Activated CD4-positive, CD25-positive, alpha-beta regulatory T cell treated with anti-CD3 and anti-CD28 coated beads, Interleukin-2, amount 50 U/mL, for 16 hours (primary cell): ENCODE measurements at regions not wholly inside any gene's neighbourhood (a gene's known extent, or its start where the extent isn't known, plus 50 kb on each side); places are given as distances from the start of the nearest gene placed in this dataset.

Source experiments
- DNase-seq: peaks from one replicate; pipeline ENCODE4 v3.0.0-alpha.2; 2020; ENCODE audit warnings: low read depth, low spot score

DNA sequence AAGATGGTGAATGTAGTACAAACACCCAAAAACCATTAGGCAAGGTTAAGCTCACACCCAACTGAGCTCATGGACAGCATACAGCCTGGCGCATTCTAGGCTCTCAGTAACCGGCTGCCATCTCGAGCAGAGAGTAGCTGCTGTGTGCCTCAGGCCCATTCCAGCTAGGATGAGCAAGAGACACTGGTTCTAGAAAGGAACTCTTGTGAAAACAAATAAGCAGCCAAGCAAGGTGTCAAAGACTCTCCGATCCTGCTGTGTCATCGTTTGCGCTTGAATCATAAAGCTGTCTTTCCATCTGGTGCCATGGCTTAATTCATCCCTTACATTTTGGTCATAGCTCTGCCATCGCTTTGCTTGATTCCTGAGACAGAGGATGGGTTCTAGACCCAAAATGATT lies 135.4 kb upstream of the MSX2 start:
- no peak for DNase-seq

DNA sequence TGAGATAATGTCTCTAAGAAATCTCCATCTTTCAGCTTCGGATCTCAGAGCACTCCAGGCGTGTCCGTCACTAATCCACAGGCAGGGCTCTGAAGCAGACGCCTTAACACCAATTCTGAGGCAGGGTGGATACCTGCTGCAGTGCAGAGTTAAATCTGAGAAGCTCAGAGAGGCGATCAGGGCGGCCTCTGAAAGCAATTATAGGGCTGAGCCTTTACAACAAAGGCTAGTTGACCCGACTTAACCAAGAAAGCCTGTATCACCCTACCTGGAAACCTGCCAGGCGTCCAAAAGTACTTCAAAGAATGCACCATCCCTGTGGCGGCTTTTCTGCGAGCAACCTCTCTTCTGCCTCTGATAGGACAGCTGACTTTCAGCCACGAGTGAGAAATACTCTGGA lies 134.8 kb upstream of the MSX2 start:
- no peak for DNase-seq

DNA sequence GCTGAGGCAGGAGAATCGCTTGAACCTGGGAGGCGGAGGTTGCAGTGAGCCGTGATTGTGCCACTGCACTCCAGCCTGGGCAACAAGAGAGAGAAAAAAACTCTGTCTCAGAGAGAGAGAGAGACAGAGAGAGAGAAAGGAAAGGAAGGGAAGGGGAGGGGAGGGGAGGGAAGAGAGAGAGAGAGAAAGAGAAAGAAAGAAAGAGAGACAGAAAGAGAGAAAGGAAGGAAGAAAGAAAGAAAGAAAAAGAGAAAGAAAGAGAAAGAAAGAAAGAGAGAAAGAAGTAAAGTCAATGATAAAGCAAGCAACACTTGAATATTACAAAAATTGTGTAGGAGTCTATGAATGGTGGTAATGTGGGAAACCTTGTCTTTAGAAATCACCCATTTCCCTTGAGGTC lies 133.6 kb upstream of the MSX2 start:
- no peak for DNase-seq

DNA sequence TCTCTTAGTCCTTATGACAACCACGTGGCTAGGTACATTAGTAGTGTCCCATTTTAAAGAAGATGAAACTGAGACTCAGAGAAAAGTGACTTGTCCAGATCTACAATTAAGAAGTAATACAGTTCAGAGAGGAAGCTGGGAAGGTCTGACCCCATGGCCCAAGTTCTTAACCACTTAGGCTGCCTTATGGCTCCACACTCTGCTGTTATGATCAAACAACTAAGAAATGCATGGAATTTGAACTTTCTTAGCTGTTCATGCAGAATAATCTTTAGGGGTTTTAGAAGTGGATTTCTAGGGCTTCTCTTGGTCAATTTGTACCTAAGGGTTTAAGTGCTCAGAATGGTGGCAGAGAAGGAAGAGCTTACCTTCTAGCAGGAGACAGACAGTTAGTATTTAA lies 128.0 kb upstream of the MSX2 start:
- DNase-seq: no peak

DNA sequence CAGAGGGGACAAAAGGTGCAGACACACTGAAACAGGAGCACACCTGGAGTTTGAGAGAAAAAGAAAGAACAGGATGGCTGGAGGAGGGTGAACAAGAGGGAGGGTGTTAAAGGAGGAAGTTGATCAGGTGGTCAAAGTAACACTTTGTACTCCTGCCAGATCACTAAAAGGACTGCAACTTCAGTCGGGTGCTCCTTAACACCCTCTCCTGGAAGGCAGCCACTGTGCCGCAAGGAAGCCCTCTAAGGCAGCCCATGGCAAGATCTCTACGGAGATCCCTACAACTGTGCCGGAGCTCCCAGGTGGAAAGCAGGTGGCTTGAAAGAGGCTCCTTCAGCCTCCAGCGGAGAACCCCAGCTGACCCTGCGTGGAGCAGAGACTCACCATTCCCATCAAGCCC lies 124.4 kb upstream of the MSX2 start:
- no peak for DNase-seq

DNA sequence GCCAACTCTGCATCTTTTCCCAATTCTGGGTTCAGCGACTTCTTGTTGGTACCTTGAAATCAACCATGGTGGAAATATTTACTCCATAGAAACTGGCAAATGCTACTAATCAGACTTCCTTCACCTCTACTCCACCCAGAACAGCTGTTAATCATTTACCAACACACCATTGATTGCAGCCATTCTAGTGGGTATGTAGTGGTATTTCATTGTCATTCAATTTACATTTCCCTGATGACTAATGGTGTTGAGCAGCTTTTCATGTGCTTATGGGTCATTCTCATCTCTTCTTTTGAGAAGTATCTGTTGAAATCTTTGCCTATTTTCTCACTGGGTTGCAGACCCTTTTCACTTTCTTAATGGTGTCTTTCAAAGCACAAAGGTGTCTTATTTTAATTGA lies 122.4 kb upstream of the MSX2 start:
- no peak for DNase-seq

DNA sequence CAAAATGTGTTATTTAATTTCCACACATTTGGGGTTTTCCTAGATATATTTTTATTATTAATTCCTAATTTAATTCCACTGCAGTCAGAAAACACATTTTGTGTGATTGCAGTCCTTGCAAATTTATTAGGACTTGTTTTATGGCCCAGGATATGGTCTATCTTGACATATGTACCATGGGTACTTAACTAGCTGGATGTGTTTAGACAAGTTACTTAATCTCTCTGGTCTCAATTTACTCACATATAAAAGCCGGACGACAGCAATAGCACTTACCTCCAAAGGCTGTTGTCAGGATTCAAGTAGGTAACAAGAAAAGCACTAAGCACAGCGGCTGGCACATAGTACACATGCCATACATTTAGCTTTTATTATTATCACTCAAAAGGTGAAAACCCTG lies 118.2 kb upstream of the MSX2 start:
- no peak for DNase-seq

DNA sequence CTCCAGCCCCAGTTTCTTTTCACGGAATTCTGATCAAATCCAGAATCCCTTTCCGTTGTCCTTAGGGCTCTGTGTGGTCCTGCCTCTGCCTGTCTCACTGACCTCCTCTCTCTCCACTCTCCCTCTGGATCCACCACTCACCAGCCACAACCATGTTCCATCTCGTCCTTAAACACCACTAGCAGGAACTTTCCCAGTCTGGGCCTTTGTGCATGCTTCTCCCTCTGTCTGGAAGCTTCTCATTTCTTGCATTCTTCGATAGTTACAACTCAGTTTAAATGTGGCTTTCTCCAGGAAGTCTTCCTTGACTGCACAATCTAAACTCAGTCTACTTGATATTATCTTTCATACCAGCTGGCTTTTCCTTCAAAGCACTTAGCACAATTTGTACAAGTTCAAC lies 117.7 kb upstream of the MSX2 start:
- DNase-seq: no peak

DNA sequence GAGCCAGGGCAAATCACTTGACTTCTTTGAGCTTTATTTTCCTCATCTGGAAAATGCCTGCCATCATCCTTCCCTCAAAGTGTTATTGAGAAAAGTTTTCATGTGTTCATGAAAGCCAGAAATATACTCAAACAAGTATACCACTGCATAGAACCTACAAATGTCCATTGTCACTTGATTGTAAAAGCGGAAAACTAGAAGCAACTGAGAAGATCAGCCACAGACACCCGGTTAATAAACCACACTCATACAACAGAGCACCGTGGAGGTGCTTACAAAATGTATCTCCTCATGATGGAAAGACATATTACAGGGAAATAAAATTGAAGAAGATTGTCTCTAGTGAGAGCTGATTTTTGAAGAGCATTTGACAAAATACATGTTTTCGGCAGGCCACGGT lies 117.2 kb upstream of the MSX2 start:
- no peak for DNase-seq

DNA sequence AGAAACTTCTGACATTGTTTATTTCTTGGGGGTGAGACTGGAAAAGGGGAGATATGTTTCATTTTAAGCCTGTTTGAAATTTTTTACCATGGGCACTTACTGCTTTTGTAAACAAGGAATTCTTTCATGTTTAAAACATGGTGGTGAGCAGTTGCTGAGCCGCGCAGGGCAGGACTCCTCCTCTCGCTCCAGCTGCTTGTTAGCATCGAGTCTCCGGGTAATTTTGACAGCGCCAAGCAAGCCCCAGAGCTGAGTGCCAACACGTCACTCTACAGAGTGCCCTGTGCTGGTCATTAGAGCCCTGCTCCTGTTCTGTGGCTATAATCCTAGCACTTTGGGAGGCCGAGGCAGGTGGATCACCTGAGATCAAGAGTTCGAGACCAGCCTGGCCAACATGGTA lies 116.5 kb upstream of the MSX2 start:
- DNase-seq: no peak

DNA sequence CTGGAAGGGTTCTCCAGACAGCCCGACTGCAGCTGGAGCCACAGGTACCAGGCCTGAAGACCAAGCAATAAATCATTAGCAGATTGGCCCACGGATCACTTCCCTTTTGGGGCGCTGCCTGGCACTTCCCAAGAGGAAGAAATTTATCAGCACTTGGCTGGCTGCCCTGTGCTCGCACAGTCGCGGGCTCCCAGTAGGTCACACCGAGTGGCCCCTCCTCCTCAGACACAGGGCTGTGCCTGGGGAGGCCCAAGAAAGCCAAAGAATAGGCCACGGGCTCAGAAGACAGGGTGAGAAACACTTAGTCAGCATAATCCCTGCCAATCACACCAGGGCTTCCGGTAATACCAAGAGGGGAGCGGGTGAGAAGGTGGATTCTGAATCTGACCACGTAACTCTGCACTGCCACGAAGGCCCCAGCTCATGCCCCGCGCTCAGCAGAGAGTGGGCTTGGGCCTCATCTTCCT lies 115.7 kb upstream of the MSX2 start:
- no peak for DNase-seq

DNA sequence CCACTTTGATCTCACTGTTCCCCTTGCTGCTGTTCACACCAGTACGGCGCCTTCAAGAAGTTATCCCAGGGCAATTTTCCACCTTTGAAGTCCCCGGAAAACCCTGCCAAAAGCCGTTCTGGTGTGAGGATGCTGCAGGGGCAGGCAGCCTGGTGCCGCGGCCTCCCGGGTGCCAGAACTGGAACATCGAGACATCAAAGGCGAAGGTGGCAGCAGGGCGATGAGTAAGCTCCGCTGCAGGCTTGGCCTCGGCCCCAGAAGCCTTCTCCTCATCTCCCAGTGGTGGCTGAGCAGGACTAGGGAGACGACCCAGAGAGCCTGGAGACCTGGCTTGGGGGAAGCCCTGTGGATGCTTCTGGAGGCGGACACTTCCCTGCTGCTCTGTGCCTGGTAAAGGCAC lies 115.3 kb upstream of the MSX2 start:
- no peak for DNase-seq

DNA sequence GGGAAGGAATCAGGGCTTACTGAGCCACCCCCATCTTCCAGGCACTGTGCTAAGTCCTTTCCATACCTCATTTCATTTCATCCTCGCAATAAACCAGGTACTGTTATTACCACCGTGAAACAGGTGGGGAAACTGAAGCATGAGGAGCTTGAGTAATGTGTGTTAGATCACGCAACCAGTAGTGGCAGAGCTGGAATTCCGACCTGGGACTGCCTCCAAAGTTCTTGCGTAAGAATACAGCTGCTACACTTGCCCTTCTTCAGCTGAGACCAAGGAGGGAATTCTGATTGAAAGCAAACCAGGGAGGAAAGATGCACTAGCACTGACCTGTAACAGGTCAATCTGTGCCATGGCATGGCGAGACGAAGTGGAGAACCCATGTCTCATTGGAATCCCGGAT lies 113.4 kb upstream of the MSX2 start:
- DNase-seq: no peak

DNA sequence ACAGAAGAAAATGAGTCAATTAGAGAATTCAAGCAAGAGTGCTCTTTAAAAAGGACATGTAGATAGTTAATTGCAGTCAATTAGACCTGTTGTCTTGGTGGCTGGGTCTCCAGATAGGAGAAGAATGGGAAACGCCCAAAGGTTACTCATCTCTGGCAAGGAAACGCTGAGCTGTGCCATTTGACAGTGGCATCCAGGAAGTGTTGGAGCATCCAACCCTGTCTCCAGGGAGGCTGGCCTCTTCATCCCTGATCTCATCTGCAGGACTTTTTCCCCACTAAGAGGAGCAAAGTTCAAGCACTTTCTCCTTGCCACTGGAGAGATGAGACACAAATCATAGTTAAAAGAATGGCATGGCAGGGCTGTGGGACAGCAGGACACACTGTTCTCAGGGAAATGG lies 111.7 kb upstream of the MSX2 start:
- no peak for DNase-seq

DNA sequence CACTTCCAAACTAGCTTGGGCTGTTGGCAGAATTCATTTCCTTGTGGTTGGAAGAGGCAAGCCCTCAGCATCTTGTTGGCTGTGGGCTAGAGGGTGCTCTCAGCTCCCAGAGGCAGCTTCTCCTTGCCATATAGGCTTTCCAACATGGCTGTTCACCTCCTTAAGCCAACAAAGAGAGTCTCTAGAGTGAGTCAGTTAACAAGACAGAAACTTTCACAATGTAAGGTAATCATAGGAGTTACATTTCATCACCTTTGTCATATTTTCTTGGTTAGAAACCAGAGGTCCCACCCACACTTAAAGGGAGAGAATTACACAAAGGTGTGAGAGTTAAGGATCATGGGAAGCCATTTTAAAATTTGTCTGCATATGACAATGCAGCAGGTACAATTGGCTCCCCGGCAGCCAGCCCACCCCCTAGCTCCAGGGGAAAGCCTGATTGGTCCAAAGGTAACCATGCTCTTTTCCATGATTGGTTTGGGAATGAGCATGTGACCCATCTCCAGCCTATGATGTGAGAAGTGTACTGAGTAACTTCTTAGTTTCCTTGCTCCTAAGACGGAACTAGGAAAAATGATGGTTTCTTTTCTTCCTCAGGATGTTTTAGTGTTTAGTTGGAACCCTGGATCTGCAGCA lies 109.8 kb upstream of the MSX2 start:
- DNase-seq: no peak

DNA sequence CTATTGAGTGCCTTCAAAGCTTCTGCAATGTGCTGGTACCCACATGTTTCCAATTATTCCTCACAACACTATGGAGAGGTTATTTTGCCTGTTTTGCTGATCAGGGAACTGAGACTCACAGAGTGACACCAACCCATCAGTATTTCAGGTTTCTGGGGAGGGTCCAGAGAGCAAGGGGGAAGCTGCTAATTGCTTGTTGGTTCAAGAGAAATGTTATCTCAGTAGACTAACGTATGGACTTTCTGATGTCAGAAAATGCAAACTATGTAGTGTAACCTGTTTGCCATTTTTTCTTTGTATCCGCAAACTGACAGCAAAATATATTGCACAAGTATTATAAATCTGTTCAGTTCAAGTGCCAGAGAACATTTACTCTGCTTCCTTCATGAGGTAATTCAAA lies 108.3 kb upstream of the MSX2 start:
- no peak for DNase-seq

DNA sequence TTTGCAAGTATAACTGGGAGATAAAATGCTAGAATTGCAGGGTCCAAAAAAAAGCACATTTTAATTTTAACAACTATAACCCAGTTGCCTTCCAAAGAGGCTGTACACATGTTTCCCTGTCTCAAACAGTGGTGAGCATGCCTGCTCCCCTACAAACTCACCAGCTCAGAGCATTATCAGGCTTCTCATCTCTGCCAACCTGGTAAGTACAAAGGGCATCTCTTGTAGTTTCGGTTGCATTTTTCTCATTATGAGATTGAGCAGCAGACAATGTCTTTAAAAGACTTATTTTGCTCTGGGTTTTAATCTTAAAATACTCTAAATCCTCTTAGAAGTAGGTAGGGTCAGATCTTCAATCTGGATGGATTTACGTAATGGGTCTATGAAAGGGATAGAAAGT lies 107.1 kb upstream of the MSX2 start:
- DNase-seq: no peak

DNA sequence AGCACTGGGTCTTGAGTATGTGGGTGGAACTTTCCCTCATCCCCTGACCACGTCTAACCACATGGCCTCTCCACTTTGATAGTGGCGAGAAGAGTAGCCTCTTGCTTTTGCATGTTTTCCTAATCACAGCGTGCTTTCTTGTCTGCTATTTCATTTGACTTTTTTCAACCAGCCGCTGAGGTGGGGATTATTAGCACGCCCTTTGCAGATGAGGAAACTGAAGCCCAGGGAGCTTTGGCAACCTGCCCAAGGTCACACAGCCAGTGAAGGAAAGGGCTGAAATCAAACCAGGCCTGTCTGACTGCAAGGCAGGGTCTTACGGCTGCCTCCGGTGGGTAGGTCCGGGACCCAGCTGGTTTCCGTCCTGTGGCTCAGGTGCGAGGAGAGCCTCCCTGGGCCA lies 106.5 kb upstream of the MSX2 start:
- no peak for DNase-seq

DNA sequence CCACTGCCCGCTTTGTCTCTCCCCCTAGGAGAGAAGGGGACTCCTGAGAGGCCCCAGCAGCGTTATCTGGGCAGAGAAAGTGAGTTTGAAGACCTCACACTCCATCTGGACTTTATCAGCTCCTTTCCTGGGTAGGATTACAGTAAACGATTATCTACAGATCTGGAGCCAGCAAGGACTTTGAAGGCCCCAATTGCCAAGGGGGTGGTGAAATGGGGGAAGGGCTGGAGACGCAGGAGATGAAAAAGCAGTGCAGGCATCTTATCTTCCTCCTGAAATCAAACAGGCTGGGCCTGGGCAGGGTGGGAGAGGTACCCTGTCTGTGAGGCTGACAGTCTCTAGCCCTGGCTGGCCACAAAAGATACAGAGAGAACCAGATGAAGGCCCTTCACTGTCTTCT lies 105.8 kb upstream of the MSX2 start:
- no peak for DNase-seq

DNA sequence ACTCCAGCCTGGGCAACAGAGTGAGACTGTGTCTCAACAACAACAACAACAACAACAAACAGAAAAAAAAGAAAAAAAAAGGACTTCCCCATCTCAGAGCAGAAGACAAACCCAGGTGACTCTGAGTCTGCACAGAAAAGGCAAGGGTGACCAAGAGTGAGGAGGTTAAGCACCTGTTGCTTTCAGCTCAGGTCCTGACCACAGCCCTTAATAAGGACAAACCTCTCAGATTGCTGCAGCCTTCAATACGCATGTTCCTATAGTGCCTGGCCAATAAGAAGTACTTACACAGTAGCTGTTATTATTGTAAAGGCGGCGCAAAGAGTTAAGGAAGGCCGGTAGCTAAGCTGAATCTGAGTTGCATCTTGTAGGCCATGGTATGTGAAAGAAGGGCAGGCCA lies 102.3 kb upstream of the MSX2 start:
- no peak for DNase-seq

DNA sequence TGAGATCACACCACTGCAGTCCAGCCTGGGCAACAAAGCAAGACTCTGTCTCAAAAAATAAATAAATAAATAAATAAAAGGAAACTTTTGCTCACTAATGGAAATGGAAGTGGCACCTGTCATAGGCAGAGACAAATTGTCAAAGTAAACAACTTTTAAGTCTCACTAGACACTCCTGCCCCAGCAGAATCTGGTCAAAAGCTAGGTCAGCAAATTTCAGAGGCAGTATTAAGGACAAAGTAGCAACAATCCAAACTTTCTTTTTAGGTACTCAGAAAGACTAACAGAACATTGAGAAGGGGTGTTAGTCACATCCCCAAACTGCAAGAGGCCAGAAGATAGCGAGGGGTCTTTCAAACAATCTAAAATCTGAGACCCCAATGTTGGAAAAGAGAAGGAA lies 101.4 kb upstream of the MSX2 start:
- DNase-seq: no peak

DNA sequence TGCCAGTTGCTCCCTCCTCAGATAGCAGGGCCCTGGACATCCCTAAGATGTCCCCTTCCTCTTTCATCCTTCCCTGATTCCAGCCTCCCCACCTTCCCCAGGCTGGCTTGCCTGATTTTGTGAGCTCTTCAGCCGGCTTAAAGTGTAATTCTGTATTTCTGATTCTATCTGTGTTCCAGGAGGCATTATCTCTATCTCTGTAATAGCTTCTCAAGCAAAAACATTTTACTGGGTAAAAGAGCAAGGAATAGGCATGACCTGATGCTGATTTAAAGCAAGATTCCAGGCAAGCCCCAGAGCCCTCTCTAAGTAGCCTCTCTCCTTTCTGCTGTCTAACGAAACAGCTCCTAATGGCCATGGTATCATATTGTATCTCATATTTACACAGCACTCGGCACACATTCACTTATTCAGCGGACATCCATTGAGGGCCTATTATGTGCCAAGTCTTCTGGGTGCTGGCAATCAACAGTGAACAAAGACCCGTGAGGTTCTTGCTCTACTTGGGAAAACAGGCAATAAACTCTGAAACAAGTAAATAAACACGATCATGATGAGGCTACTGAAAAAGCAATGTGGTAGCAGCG lies 100.9 kb upstream of the MSX2 start:
- DNase-seq: no peak

DNA sequence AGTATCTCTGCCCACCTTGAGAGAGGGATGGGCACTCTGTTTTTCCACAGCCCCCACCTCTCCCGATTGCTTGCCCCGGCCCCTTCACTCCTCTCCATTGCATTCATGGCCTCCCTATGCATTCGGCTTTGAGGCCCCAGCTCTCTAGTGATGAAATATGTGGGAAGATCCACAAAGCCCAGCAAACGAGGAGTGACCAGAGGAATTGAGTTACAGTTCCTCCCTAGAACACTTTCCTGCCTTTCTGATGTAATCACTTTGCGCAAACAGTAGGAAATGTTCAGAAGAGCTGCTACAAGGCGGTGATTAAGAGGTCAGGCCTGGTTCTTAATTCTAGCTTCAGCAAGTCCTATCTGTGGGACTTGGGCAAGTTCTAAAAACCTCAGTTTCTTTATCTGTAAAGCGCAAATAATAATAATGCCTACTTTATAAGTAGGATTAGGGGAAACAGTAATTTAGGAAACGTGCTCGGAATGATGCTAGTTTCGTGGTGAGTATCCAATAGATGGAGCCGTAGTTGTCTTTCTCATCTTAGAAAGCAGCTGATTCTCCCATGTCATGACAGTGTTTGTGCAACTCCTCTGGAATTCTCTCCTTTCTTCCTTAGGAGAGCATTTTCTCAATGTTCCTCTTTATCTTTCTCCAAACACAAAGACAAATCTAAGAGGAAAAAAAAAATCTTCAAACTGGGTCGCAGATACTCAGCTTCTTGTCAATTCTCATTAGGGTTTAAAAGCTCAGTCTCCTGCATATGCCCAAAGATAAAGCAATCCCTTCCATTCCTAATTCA lies 99.5 kb upstream of the MSX2 start:
- no peak for DNase-seq
